Left cardiac atrium (tissue), 4 donors: ENCODE measurements at regions not wholly inside any gene's neighbourhood (a gene's known extent, or its start where the extent isn't known, plus 50 kb on each side); places are given as distances from the start of the nearest gene placed in this dataset.
A peak's percentile ranks its signal among the peaks of the same experiment; 100 is the strongest.

Experiments used
- ATAC-seq, 2 donors: fragments of 200-7000 bp; cut with Tn5 transposase; one replicate each; pipeline ENCODE4 v1.9.1; 2020; ENCODE audit warnings: mild to moderate bottlenecking in 2 of 2, moderate library complexity in 2 of 2
- DNase-seq: peaks from one replicate; pipeline ENCODE4 v3.0.0-alpha.2; 2020
- intact Hi-C, 2 donors: fragments of 100-400 bp; cut with DNase I; formaldehyde crosslinking; loops; one replicate each; pipeline versions ENCODE4 v1.14.1 to v1.15.1; 2022 to 2023
- donor health status: DM: no; HTN: yes; CAD: no.
- donor health status: DM: no; HTN: yes; CAD: no; lungs with severe emphysema.
- donor health status: DM: yes; HTN: yes; CAD: no.
- donor health status: Dilated cardiomyopathy.

GRCh38 chr4:3849140-3849539 is 83.0 kb downstream of the ADRA2C start:
- intact Hi-C loops, result no loop called here
- DNase-seq, result no peak
- no peak for ATAC-seq

- ATAC-seq (no peak), DNase-seq (no peak)
- intact Hi-C loops, result no loop called here
Measured at GRCh38 chr4:3850128-3850527, 83.9 kb downstream of the ADRA2C start.

- DNase-seq (no peak), ATAC-seq (no peak)
- intact Hi-C loops, result no loop called here
Measured at GRCh38 chr4:3851211-3851610, 85.0 kb downstream of the ADRA2C start.

GRCh38 chr4:3851881-3852280 is 85.7 kb downstream of the ADRA2C start:
- intact Hi-C loops, result no loop called here
- DNase-seq (no peak), ATAC-seq (no peak)

GRCh38 chr4:3852309-3852708 is 86.1 kb downstream of the ADRA2C start:
- intact Hi-C loops, result no loop called here
- DNase-seq (no peak), ATAC-seq (no peak)

- intact Hi-C loops, result no loop called here
- DNase-seq (no peak), ATAC-seq (no peak)
Measured at GRCh38 chr4:3852711-3853110, 86.5 kb downstream of the ADRA2C start.

GRCh38 chr4:3853388-3854035 is 87.3 kb downstream of the ADRA2C start:
- DNase-seq, result no peak
- no peak for ATAC-seq
- intact Hi-C loops, result no loop called here

GRCh38 chr4:3854661-3855060 is 88.5 kb downstream of the ADRA2C start:
- intact Hi-C loops, result no loop called here
- no peak for DNase-seq
- ATAC-seq, result no peak

GRCh38 chr4:3855646-3856045 is 89.5 kb downstream of the ADRA2C start:
- ATAC-seq, result no peak

GRCh38 chr4:3856604-3857204 is 90.5 kb downstream of the ADRA2C start:
- ATAC-seq, result no peak
- intact Hi-C loops, result no loop called here
- DNase-seq, result peak; percentile 9

More at GRCh38 chr4:3855646-3856045, 89.5 kb downstream of the ADRA2C start:
- DNase-seq, result no peak
- intact Hi-C loops, result no loop called here

GRCh38 chr4:3857269-3857926 is 91.2 kb downstream of the ADRA2C start:
- DNase-seq (peak; percentile 4), ATAC-seq (no peak)

GRCh38 chr4:3858046-3858730 is 92.0 kb downstream of the ADRA2C start:
- peak; percentile 2 for DNase-seq
- ATAC-seq, result no peak
- intact Hi-C loops, result no loop called here

More at GRCh38 chr4:3857269-3857926, 91.2 kb downstream of the ADRA2C start:
- intact Hi-C loops, result no loop called here

GRCh38 chr4:3858765-3859388 is 92.7 kb downstream of the ADRA2C start:
- intact Hi-C loops, result no loop called here
- ATAC-seq (no peak), DNase-seq (peak; percentile 1)

GRCh38 chr4:3859571-3859970 is 93.4 kb downstream of the ADRA2C start:
- ATAC-seq (no peak), DNase-seq (peak; percentile 3)
- intact Hi-C loops, result no loop called here

GRCh38 chr4:3860061-3860912 is 94.1 kb downstream of the ADRA2C start:
- ATAC-seq (no peak), DNase-seq (peak; percentile 9)
- intact Hi-C loops, result no loop called here

- DNase-seq (peak; percentile 6), ATAC-seq (no peak)
- intact Hi-C loops, result no loop called here
Measured at GRCh38 chr4:3860913-3861636, 94.9 kb downstream of the ADRA2C start.

GRCh38 chr4:3861720-3862639 is 95.8 kb downstream of the ADRA2C start:
- intact Hi-C loops, result no loop called here
- ATAC-seq, result no peak
- DNase-seq, result no peak
